Activated naive CD8-positive, alpha-beta T cell treated with anti-CD3 and anti-CD28 coated beads, Interleukin-2, amount 50 U/mL, for 24 hours (primary cell): ENCODE measurements at regions not wholly inside any gene's neighbourhood (a gene's known extent, or its start where the extent isn't known, plus 50 kb on each side); places are given as distances from the start of the nearest gene placed in this dataset.

Experiments
- ATAC-seq: fragments of 150-1000 bp; cut with Tn5 transposase; one replicate; pipeline ENCODE4 v1.10.0; 2021
- DNase-seq: peaks from one replicate; pipeline ENCODE4 v3.0.0; 2021
- H3K27ac Mint-ChIP-seq: one replicate; pipeline ENCODE4 v1.8.0; 2021; ENCODE audit warnings: mild to moderate bottlenecking, mixed read lengths
- H3K27me3 Mint-ChIP-seq: one replicate; pipeline ENCODE4 v1.8.0; 2021; ENCODE audit warnings: mixed read lengths
- H3K36me3 Mint-ChIP-seq: one replicate; pipeline ENCODE4 v1.8.0; 2021; ENCODE audit warnings: low read depth, mixed read lengths
- H3K4me1 Mint-ChIP-seq: one replicate; pipeline ENCODE4 v1.8.0; 2021; ENCODE audit warnings: mixed read lengths
- H3K4me3 Mint-ChIP-seq: one replicate; pipeline ENCODE4 v1.8.0; 2021; ENCODE audit warnings: mild to moderate bottlenecking, moderate library complexity, mixed read lengths
- H3K9me3 Mint-ChIP-seq: one replicate; pipeline ENCODE4 v1.8.0; 2021; ENCODE audit warnings: mixed read lengths

DNA sequence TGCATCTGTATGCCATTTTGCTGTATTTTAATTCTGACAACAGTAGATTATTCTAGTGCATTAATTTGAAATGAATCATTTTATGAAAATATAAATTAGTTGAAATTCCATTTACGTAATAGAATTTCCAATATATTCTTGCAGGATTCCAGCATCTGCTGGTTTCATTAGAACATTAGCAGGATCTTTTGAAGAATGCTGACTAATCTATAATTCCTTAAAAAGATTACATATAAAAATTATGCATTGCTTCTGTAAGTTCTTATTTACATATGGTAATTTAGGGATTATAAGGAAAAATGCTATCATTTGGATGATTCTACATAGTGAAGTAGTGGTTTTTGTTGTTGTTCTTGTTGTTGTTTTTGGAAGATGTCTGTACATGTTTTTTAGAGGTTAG, 182.2 kb upstream of the GNPDA2 start:
- Mint-ChIP-seq H3K4me3 (no peak overlapping the region), H3K27me3 (no peaks in the 10 kb centered on the region)
- no peak for ATAC-seq

DNA sequence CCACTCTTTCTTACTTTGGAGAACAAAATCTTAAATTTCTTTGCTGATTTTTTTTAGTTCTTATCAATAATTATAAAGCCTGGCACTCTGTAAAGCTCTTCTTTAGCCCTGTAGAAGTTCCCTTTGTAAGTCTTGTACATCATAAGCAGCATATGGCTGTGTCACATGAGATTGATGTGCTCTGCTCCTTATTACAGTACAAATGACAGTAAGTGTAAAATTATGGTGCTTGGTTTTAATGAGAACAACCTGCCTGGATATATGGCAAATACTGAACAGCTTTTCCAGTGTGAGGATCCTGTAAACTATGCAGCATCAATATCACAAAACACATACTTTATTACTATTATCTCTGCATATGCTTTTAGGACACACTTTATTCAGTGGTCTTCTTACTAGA, 145.9 kb upstream of the GNPDA2 start:
- no peak for ATAC-seq
- no peaks in the 10 kb centered on the region for H3K4me1 Mint-ChIP-seq
- H3K27me3 Mint-ChIP-seq = no peaks in the 10 kb centered on the region
- H3K4me3 Mint-ChIP-seq = no peak overlapping the region
- H3K9me3 Mint-ChIP-seq = no peaks in the 10 kb centered on the region
- DNase-seq = no peak
- no peak overlapping the region for H3K27ac Mint-ChIP-seq
- no peaks in the 10 kb centered on the region for H3K36me3 Mint-ChIP-seq

More for the DNA sequence above, 182.2 kb upstream of the GNPDA2 start:
- Mint-ChIP-seq H3K4me1 (no peaks in the 10 kb centered on the region), H3K9me3 (peaks cover 14% of the 10 kb centered on the region), H3K36me3 (no peaks in the 10 kb centered on the region), H3K27ac (no peak overlapping the region)
- no peak for DNase-seq

DNA sequence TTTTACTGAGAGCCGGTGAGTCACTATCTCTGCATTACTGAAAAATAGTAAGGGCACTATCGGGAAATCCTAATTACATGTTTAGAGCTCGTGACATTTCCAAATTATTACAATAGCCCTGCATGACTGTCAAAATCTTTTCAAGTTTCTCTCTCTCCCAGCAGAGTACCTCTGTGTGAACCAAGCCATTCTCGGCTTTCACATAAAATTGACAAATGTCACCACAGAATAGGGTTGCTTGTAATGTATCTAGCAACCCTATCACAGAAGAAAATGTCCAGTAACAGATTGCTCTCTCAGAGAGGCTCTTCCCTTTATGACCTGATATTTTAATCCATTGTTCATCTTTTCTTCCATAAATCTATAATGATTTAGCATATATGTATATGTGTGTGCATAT, 144.8 kb upstream of the GNPDA2 start:
- DNase-seq = no peak
- no peaks in the 10 kb centered on the region for H3K36me3 Mint-ChIP-seq
- H3K27me3 Mint-ChIP-seq = no peaks in the 10 kb centered on the region
- no peaks in the 10 kb centered on the region for H3K4me1 Mint-ChIP-seq
- ATAC-seq = no peak
- H3K4me3 Mint-ChIP-seq = no peak overlapping the region
- no peak overlapping the region for H3K27ac Mint-ChIP-seq
- H3K9me3 Mint-ChIP-seq = no peaks in the 10 kb centered on the region

DNA sequence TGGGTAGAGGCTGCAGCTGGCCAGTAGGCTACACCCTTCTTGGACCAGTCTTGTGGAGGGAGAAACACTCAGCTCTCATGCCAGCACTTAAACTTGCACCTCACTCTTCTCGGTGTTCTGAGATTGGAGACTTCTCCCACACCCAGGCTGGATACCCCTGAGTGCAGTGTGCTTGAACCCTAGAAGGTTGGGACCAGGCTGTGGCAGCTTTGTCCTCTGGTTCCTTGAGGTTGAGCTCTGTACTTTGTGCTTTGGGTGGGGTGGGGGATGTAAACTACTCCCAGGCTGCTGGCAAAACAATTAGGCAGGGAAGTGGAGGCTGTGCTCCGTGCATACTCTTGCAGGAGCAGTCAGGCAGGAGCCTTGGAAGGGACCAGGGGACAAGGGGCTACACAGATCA, 143.6 kb upstream of the GNPDA2 start:
- Mint-ChIP-seq H3K9me3 (no peaks in the 10 kb centered on the region), H3K27ac (no peak overlapping the region), H3K4me3 (no peak overlapping the region), H3K27me3 (no peaks in the 10 kb centered on the region), H3K36me3 (no peaks in the 10 kb centered on the region), H3K4me1 (no peaks in the 10 kb centered on the region)
- DNase-seq = no peak
- no peak for ATAC-seq

DNA sequence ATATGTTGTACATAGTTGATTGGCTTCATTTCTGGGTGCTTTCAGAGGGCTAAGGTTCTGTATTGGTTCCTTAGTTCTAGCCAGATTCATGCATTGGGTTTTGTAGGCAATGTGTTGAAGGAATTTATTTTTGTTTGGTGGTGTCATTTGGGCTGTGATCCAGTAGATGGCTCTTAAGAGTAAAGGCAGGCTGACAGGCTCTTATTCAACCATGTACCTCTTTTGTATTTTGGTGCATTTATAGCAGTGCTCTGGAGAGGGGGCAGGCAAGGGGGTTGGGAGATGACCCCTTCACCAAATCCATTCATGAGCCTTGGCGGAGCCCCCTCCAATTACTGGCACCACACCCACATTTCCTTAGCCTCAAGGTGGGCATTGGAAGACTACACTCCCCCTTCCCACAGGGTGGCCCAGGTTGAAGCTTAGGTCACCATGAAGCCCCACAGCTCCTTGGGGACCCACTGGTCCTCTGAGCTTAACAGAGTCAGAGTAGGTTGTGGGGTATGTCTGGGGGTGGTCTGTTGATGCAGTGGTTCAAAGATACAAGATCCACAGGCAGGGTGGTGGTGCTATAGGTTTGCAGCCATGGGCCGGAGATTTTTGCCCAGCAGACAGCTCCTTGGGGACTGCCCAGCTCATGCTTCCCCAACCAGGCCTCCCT, 143.0 kb upstream of the GNPDA2 start:
- Mint-ChIP-seq H3K27me3 (no peaks in the 10 kb centered on the region), H3K4me1 (no peaks in the 10 kb centered on the region), H3K36me3 (no peaks in the 10 kb centered on the region), H3K27ac (no peak overlapping the region), H3K9me3 (no peaks in the 10 kb centered on the region), H3K4me3 (no peak overlapping the region)
- DNase-seq (no peak), ATAC-seq (no peak)

DNA sequence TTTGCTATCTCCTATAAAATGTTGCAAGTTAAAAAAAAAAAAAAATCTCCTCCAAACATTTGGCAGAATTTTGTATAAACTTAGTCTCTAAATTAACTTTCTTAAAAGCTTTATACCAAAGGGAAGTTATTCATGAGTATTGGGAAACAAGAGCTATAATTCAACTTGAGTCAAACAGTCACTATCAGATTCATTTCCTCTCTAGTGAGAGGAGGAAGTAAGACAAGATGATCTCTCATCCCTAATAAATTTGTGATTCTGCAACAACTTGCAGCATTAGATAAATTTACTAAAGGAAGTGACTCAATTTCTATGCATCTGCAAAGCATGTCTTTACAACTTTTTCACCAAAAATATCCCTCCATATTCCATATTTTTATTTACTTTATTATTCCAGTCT, 135.4 kb upstream of the GNPDA2 start:
- ATAC-seq (no peak), DNase-seq (no peak)
- H3K27me3 Mint-ChIP-seq = no peaks in the 10 kb centered on the region
- no peak overlapping the region for H3K4me3 Mint-ChIP-seq
- no peaks in the 10 kb centered on the region for H3K36me3 Mint-ChIP-seq
- H3K9me3 Mint-ChIP-seq = no peaks in the 10 kb centered on the region
- H3K4me1 Mint-ChIP-seq = no peaks in the 10 kb centered on the region
- H3K27ac Mint-ChIP-seq = no peak overlapping the region

DNA sequence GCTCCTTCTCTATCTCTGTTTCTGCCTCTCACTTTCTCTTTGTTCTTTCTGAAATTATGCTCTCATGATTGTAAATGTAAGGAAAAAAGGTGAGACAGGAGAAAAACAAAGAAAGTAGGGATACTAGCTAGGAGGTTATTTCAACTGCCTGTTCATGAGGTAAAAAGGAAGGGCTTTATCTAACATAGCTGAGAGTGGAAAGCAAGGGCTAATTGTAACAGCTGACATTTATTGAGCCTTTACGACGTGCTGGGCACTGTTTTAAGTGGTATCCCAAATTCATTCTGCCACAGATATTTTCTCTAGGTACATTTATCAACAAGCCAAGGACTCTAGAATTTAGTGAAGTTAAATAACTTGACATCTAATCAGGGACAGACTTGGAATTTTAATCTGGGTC, 133.1 kb upstream of the GNPDA2 start:
- H3K36me3 Mint-ChIP-seq = no peaks in the 10 kb centered on the region
- ATAC-seq (no peak), DNase-seq (no peak)
- H3K9me3 Mint-ChIP-seq = no peaks in the 10 kb centered on the region
- H3K4me3 Mint-ChIP-seq = no peak overlapping the region
- no peaks in the 10 kb centered on the region for H3K4me1 Mint-ChIP-seq
- H3K27ac Mint-ChIP-seq = no peak overlapping the region
- no peaks in the 10 kb centered on the region for H3K27me3 Mint-ChIP-seq

DNA sequence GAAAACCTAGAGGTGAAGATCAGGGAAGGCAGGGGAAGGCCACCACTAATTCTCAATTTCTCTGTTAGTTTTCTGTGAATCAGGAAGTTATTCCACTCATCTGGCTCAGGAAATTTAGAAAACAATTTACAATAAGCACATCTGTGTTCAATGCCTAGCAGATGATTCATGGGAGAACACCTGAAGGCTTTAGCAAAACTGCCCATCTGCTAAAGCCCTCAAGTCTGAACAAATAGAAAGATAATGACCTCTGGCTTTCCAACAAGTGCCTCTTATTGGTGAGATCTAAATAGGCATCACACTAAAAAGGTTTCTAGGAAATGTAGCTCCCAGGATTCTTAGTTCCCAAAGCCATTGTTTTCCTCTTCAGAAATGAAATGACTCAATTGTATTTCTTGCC, 122.1 kb upstream of the GNPDA2 start:
- no peak for DNase-seq
- Mint-ChIP-seq H3K27me3 (no peaks in the 10 kb centered on the region), H3K9me3 (no peaks in the 10 kb centered on the region)

DNA sequence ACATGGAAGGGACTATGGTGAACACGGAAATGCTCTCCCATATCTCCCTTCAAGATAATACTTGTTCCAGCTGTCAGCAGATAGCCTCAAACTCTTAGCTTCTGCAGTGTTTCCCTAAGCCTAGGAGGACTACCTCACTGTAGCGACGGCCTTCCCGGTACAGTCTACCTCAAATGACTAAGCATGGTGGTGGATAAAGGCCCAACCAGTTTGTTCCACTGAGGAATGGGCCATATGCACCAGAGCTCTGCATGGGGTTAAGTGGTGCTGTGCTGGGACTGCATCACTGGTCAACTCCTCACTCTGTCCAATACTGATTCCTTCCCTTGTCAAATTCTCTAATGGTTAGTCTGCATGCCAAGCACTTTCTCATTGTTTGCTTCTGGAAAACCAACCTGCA, 119.6 kb upstream of the GNPDA2 start:
- ATAC-seq (no peak), DNase-seq (no peak)
- Mint-ChIP-seq H3K36me3 (no peaks in the 10 kb centered on the region), H3K4me3 (no peak overlapping the region), H3K27me3 (no peaks in the 10 kb centered on the region), H3K9me3 (no peaks in the 10 kb centered on the region), H3K4me1 (no peaks in the 10 kb centered on the region), H3K27ac (no peak overlapping the region)

More for the DNA sequence above, 122.1 kb upstream of the GNPDA2 start:
- no peak for ATAC-seq
- Mint-ChIP-seq H3K36me3 (no peaks in the 10 kb centered on the region), H3K4me3 (no peak overlapping the region), H3K27ac (no peak overlapping the region), H3K4me1 (no peaks in the 10 kb centered on the region)

DNA sequence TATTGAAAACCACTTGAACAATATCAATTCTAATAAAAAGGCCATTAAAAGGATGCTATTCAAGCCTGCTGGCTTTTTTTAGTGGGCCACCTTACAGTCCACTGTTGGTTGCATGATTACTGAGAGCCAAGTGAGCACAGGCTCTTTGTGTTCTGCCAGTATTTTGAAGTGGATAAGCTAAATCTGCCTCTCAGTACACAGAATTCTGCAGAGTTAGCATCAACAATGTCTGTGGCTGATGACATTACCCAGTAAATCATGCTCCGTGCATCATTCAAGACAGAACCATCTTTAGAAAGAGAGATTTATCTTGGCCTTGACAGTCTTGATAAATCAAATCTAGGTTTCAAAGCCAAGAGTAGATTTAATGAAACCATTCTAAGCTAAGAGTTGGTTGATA, 119.0 kb upstream of the GNPDA2 start:
- Mint-ChIP-seq H3K4me3 (no peak overlapping the region), H3K4me1 (no peaks in the 10 kb centered on the region), H3K9me3 (no peaks in the 10 kb centered on the region), H3K27ac (no peak overlapping the region), H3K36me3 (no peaks in the 10 kb centered on the region), H3K27me3 (no peaks in the 10 kb centered on the region)
- no peak for DNase-seq
- ATAC-seq = no peak

DNA sequence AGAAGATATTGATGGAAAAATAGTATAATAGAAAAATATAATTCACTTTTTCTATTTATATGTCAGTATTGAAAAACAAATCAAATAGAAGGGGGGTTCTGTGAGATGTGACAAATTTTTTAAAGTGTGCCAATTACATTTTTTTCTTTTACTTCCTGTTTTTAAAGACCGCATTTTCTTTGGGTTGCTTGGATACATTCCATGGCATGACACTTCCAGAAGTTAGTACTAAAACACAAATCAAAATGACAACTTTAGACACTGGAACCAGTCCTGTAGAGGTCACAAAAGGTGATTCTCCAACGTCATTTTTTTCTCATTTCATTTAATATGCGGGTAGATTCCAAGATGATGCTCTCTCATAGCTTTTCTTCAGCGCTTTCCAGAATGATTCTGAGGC, 116.2 kb upstream of the GNPDA2 start:
- DNase-seq (no peak), ATAC-seq (no peak)
- Mint-ChIP-seq H3K36me3 (no peaks in the 10 kb centered on the region), H3K4me1 (no peaks in the 10 kb centered on the region), H3K9me3 (no peaks in the 10 kb centered on the region), H3K4me3 (no peak overlapping the region), H3K27me3 (no peaks in the 10 kb centered on the region), H3K27ac (no peak overlapping the region)

DNA sequence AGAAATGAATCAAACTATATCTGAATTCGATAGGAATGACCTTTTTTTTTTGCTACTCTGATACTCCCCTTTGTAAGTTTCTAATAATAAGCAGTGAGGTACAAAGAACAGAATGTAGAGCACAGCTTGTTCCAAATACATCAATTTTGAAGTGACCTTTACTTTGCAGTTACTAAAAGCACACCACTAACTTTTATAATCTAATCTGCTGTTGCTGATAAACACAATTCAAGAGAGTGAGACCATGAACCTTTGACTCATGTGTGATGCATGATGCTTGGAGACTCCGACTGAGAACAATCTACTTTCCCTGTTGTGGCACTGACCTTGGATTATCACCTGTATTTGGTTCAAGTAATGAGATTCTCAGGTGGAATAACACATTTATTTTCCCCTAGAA, 91.6 kb upstream of the GNPDA2 start:
- DNase-seq (no peak), ATAC-seq (no peak)
- no peaks in the 10 kb centered on the region for H3K36me3 Mint-ChIP-seq
- H3K9me3 Mint-ChIP-seq = peaks cover 10% of the 10 kb centered on the region
- H3K4me1 Mint-ChIP-seq = no peaks in the 10 kb centered on the region
- H3K27ac Mint-ChIP-seq = no peak overlapping the region
- H3K27me3 Mint-ChIP-seq = no peaks in the 10 kb centered on the region
- H3K4me3 Mint-ChIP-seq = no peak overlapping the region

DNA sequence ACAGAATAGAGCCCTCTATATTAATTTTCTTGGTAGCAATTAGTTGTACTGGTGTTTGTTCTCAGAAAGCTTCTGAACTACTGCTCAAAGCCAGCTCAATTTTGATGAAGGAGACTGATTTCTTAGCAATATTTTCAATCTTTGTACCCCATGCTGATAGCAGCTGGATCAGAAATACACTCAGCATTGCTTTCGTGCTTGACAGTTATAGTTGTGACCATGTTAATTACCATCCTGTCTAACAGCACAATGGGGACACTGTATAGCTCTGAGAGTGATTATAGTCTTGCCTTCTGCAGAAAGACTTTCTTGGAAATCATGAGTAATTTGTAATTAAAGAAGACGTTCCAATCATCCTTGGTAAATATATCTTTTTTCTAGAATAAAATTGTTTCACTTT, 79.7 kb upstream of the GNPDA2 start:
- Mint-ChIP-seq H3K9me3 (no peaks in the 10 kb centered on the region), H3K27me3 (no peaks in the 10 kb centered on the region), H3K4me3 (no peak overlapping the region), H3K4me1 (peaks cover 2% of the 10 kb centered on the region), H3K27ac (no peak overlapping the region), H3K36me3 (no peaks in the 10 kb centered on the region)
- DNase-seq (no peak), ATAC-seq (no peak)

DNA sequence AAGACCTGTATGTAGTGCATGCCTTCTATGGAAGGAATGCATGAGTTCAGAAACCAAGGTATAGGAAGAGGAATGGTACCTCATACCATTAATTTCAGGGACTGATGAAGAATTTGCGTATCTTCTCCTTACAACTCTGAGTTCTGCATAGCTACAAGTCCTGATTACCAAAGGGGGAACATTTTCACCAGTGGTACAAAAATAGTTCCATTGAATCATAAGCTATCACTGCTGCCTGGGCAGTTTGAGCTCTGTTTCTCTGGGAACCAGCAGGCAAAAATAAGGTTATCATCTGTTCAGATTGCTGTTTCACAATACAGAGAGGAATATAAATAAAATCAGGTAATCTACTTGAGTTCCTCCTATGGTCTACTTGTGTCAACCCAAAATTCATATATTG, 77.9 kb upstream of the GNPDA2 start:
- DNase-seq (no peak), ATAC-seq (no peak)
- H3K27ac Mint-ChIP-seq = no peak overlapping the region
- no peak overlapping the region for H3K4me3 Mint-ChIP-seq
- peaks cover 2% of the 10 kb centered on the region for H3K4me1 Mint-ChIP-seq
- no peaks in the 10 kb centered on the region for H3K36me3 Mint-ChIP-seq
- peaks cover 4% of the 10 kb centered on the region for H3K9me3 Mint-ChIP-seq
- H3K27me3 Mint-ChIP-seq = no peaks in the 10 kb centered on the region

DNA sequence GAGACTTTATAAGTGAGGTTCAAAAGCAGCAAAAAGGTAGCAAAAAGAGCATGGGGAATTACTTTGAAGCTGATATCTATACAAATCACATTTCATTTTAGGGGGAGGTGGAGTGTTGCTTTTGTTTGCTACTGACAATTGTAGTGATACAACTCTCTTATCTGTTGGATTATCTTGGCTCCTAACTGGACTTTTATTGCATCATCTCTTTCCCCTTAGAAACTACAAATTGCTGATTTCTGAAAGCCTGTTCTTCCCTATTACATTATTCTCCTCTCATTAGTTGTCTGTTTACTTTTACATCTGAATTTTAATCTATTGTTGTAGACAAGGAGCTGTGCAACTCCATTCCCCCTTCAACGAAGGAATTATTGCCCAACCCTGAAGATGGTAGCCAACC, 75.0 kb upstream of the GNPDA2 start:
- Mint-ChIP-seq H3K9me3 (peaks cover 16% of the 10 kb centered on the region), H3K27ac (no peak overlapping the region), H3K4me1 (no peaks in the 10 kb centered on the region), H3K4me3 (no peak overlapping the region), H3K36me3 (no peaks in the 10 kb centered on the region), H3K27me3 (no peaks in the 10 kb centered on the region)
- DNase-seq = no peak
- ATAC-seq = no peak

DNA sequence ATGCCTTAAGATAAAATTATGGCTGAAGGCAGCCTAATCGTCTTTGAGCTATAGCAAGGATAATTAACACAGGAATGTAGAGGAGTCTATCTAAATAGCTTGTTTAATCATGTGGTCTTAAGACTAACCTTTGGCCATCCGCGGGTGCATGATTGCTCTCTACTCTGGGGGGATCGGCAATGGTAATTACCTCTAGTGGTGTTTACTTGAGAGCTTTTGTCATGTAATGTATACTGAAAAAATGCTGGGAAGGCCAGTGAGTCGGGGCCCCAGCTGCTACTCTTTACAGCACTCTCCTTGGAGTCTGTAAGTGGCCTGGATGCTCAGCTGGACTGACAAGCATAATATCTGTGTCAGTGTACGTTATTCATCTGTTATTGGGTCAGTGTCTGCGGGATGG, 65.5 kb upstream of the GNPDA2 start:
- H3K36me3 Mint-ChIP-seq = no peaks in the 10 kb centered on the region
- no peaks in the 10 kb centered on the region for H3K9me3 Mint-ChIP-seq
- H3K4me1 Mint-ChIP-seq = no peaks in the 10 kb centered on the region
- no peaks in the 10 kb centered on the region for H3K27me3 Mint-ChIP-seq
- H3K27ac Mint-ChIP-seq = no peak overlapping the region
- ATAC-seq = no peak
- DNase-seq = no peak
- no peak overlapping the region for H3K4me3 Mint-ChIP-seq
